GM23338 (cell line): ENCODE measurements at regions not wholly inside any gene's neighbourhood (a gene's known extent, or its start where the extent isn't known, plus 50 kb on each side); places are given as distances from the start of the nearest gene placed in this dataset.
"Not testable (repeated sequence)": the region's sequence is repeated elsewhere in the genome, so short reads cannot be mapped to it uniquely, and the experiment has no call there.

Source experiments
- ATAC-seq: fragments of 200-7000 bp; cut with Tn5 transposase; 3 replicates; pipeline ENCODE4 v1.9.1; 2020
- DNase-seq: peaks from one replicate; pipeline ENCODE4 v3.0.0-alpha.2; 2015; ENCODE audit warnings: low spot score
- H2AFZ ChIP-seq: fragments of 200-600 bp; sonication (generic); 2 replicates; pipeline ENCODE4 v1.8.0; 2016; ENCODE audit warnings: antibody characterized with exemption, mild to moderate bottlenecking, moderate library complexity
- H3F3A ChIP-seq: fragments of 200-600 bp; sonication (generic); replicated peaks from 2 replicates; pipeline ENCODE4 v1.8.0; 2017; ENCODE audit warnings: antibody characterized with exemption, mixed run types, low read depth
- H3K27ac ChIP-seq: fragments of 200-600 bp; sonication (generic); 2 replicates; pipeline ENCODE4 v1.6.1; 2016; ENCODE audit warnings: low read depth
- H3K27me3 ChIP-seq: fragments of 200-600 bp; sonication (generic); 2 replicates; pipeline ENCODE4 v1.8.0; 2016; ENCODE audit warnings: mild to moderate bottlenecking, mixed run types, moderate library complexity; ENCODE audit not compliant: insufficient read depth
- H3K36me3 ChIP-seq: fragments of 200-600 bp; sonication (generic); 2 replicates; pipeline ENCODE4 v1.8.0; 2016; ENCODE audit warnings: mild to moderate bottlenecking; ENCODE audit not compliant: insufficient read depth
- H3K4me1 ChIP-seq: fragments of 200-600 bp; sonication (generic); 2 replicates; pipeline ENCODE4 v1.8.0; 2016; ENCODE audit warnings: mild to moderate bottlenecking, moderate library complexity; ENCODE audit not compliant: insufficient read depth
- H3K4me2 ChIP-seq: fragments of 200-600 bp; sonication (generic); 2 replicates; pipeline ENCODE4 v1.7.1; 2017; ENCODE audit warnings: mixed run types
- H3K4me3 ChIP-seq: fragments of 200-600 bp; sonication (generic); 2 replicates; pipeline ENCODE4 v1.6.1; 2016; ENCODE audit warnings: mixed run types
- H3K79me2 ChIP-seq: fragments of 200-600 bp; sonication (generic); replicated peaks from 2 replicates; pipeline ENCODE4 v1.8.0; 2017; ENCODE audit warnings: mild to moderate bottlenecking; ENCODE audit not compliant: insufficient read depth
- H3K9me2 ChIP-seq: fragments of 200-600 bp; sonication (generic); 2 replicates; pipeline ENCODE4 v1.8.0; 2017; ENCODE audit not compliant: insufficient read depth
- H4K20me1 ChIP-seq: fragments of 200-600 bp; sonication (generic); replicated peaks from 2 replicates; pipeline ENCODE4 v1.8.0; 2017; ENCODE audit warnings: mild to moderate bottlenecking; ENCODE audit not compliant: insufficient read depth
- H3K27ac Mint-ChIP-seq: 2 replicates; pipeline ENCODE4 v1.8.0; 2020; ENCODE audit warnings: inconsistent platforms, mild to moderate bottlenecking, moderate library complexity, mixed read lengths
- H3K27me3 Mint-ChIP-seq: 3 replicates; pipeline ENCODE4 v1.8.0; 2022; ENCODE audit warnings: low read depth, mild to moderate bottlenecking, moderate library complexity, mixed read lengths, inconsistent platforms; ENCODE audit not compliant: insufficient read depth, poor library complexity
- H3K36me3 Mint-ChIP-seq: 3 replicates; pipeline ENCODE4 v1.8.0; 2021; ENCODE audit warnings: low read depth, mild to moderate bottlenecking, inconsistent platforms, moderate library complexity, mixed read lengths
- H3K4me1 Mint-ChIP-seq: 3 replicates; pipeline ENCODE4 v1.8.0; 2020; ENCODE audit warnings: mild to moderate bottlenecking, inconsistent platforms, mixed read lengths
- H3K4me3 Mint-ChIP-seq: 3 replicates; pipeline ENCODE4 v1.8.0; 2021; ENCODE audit warnings: moderate library complexity, mild to moderate bottlenecking, inconsistent platforms, mixed read lengths
- H3K9me3 Mint-ChIP-seq: 3 replicates; pipeline ENCODE4 v1.8.0; 2020; ENCODE audit warnings: moderate library complexity, mild to moderate bottlenecking, inconsistent platforms, mixed read lengths
- NANOG ChIP-seq: IDR thresholded peaks from 2 replicates; pipeline ENCODE4 v1.6.1; 2016; ENCODE audit warnings: antibody characterized with exemption, borderline replicate concordance
- TF ChIP-seq, protein P1 (sequence below): fragments of 250-450 bp; sonication (Bioruptor Pico); IDR thresholded peaks from 2 replicates; pipeline ENCODE4 v1.5.0; 2020; ENCODE audit warnings: mild to moderate bottlenecking, moderate library complexity

DNA sequence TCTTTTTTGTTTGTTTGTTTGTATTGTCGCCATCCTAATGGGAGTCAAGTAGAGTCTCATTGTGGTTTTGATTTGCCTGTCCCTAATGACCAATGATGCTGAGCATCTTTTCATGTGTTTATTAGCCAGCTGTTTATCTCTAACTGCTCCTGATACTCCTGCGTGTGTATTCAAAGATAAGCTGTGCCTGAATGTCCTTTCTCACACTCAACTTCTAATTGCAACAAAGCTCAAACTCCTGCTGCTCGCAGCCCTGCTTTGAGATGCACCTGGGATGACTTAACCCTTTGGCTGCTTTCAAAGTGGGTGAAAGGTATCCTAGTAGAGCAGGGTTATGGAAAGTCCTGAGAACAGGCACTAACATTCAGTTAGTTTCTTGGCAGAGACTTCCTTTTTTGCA is 199.6 kb downstream of the BCL2L11 start:
- not testable (repeated sequence) for H3K4me3 Mint-ChIP-seq, H3K4me1 ChIP-seq
- TF ChIP-seq NANOG: peak; percentile 75
- TF ChIP-seq, protein P1, sequence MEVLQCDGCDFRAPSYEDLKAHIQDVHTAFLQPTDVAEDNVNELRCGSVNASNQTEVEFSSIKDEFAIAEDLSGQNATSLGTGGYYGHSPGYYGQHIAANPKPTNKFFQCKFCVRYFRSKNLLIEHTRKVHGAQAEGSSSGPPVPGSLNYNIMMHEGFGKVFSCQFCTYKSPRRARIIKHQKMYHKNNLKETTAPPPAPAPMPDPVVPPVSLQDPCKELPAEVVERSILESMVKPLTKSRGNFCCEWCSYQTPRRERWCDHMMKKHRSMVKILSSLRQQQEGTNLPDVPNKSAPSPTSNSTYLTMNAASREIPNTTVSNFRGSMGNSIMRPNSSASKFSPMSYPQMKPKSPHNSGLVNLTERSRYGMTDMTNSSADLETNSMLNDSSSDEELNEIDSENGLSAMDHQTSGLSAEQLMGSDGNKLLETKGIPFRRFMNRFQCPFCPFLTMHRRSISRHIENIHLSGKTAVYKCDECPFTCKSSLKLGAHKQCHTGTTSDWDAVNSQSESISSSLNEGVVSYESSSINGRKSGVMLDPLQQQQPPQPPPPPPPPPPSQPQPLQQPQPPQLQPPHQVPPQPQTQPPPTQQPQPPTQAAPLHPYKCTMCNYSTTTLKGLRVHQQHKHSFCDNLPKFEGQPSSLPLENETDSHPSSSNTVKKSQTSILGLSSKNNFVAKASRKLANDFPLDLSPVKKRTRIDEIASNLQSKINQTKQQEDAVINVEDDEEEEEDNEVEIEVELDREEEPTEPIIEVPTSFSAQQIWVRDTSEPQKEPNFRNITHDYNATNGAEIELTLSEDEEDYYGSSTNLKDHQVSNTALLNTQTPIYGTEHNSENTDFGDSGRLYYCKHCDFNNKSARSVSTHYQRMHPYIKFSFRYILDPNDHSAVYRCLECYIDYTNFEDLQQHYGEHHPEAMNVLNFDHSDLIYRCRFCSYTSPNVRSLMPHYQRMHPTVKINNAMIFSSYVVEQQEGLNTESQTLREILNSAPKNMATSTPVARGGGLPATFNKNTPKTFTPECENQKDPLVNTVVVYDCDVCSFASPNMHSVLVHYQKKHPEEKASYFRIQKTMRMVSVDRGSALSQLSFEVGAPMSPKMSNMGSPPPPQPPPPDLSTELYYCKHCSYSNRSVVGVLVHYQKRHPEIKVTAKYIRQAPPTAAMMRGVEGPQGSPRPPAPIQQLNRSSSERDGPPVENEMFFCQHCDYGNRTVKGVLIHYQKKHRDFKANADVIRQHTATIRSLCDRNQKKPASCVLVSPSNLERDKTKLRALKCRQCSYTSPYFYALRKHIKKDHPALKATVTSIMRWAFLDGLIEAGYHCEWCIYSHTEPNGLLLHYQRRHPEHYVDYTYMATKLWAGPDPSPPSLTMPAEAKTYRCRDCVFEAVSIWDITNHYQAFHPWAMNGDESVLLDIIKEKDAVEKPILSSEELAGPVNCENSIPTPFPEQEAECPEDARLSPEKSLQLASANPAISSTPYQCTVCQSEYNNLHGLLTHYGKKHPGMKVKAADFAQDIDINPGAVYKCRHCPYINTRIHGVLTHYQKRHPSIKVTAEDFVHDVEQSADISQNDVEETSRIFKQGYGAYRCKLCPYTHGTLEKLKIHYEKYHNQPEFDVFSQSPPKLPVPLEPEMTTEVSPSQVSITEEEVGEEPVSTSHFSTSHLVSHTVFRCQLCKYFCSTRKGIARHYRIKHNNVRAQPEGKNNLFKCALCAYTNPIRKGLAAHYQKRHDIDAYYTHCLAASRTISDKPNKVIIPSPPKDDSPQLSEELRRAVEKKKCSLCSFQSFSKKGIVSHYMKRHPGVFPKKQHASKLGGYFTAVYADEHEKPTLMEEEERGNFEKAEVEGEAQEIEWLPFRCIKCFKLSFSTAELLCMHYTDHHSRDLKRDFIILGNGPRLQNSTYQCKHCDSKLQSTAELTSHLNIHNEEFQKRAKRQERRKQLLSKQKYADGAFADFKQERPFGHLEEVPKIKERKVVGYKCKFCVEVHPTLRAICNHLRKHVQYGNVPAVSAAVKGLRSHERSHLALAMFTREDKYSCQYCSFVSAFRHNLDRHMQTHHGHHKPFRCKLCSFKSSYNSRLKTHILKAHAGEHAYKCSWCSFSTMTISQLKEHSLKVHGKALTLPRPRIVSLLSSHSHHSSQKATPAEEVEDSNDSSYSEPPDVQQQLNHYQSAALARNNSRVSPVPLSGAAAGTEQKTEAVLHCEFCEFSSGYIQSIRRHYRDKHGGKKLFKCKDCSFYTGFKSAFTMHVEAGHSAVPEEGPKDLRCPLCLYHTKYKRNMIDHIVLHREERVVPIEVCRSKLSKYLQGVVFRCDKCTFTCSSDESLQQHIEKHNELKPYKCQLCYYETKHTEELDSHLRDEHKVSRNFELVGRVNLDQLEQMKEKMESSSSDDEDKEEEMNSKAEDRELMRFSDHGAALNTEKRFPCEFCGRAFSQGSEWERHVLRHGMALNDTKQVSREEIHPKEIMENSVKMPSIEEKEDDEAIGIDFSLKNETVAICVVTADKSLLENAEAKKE: peak; percentile 60; the same call in 1 of the 2 replicates

DNA sequence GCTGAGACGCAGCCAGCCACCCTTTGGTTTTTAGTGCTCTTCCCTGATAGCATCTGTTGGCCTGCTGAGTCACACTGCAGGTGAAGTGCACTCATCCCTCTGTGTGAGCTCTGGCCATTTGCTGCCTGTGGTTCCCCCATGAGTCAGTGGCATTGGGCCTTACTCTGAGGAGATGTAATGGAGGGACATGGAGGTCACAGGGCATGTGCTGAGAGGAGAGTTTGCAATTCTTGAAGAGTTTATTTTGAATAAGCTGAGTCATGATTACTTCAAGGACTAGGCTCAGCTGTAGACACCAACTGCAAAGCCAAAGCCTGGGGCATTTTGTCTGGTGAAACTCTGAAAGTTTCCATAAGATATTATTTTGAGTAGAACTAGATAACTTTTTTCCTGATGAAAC is 200.3 kb downstream of the BCL2L11 start:
- H3K4me1 Mint-ChIP-seq: not testable (repeated sequence)
- peak; percentile 42 for ATAC-seq

More for the DNA sequence above, 199.6 kb downstream of the BCL2L11 start:
- not testable (repeated sequence) for H3K27ac Mint-ChIP-seq, H3K36me3 Mint-ChIP-seq, H3K36me3 ChIP-seq, H3K9me2 ChIP-seq, H3K27me3 ChIP-seq, H3K9me3 Mint-ChIP-seq, H2AFZ ChIP-seq, H3K79me2 ChIP-seq, H3F3A ChIP-seq, H3K4me3 ChIP-seq, H3K4me1 Mint-ChIP-seq, H3K27ac ChIP-seq, H3K4me2 ChIP-seq, H4K20me1 ChIP-seq, H3K27me3 Mint-ChIP-seq
- ATAC-seq: peak; percentile 90
- peak; percentile 26 for DNase-seq

DNA sequence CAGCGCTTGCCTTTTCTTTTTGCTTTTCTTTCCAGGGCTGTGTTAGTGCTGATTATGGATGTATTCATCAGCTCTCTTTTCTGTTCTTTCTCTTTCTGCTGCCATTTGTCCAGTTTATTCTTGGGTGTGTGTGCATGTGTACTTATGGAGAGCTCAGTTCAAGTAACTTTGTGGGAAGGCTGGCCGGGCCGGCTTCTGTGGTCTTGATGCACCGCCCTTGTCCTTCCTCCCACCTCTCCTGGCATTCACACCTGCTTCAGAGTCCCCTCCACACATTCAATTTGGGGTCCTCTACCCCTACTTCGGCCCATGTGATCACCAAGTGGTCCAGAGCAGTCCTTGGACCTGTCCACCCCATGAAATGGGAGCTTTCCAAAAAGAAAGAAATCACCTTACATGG is 202.7 kb downstream of the BCL2L11 start:
- not testable (repeated sequence) for H3K4me1 ChIP-seq, H3K27me3 Mint-ChIP-seq, H3K79me2 ChIP-seq, DNase-seq, H3K27me3 ChIP-seq, H3K27ac Mint-ChIP-seq, H4K20me1 ChIP-seq, H3F3A ChIP-seq, H3K36me3 ChIP-seq, H3K9me3 Mint-ChIP-seq, H3K4me2 ChIP-seq, H3K36me3 Mint-ChIP-seq, ATAC-seq, H3K4me3 ChIP-seq, H3K4me3 Mint-ChIP-seq, H3K9me2 ChIP-seq, H2AFZ ChIP-seq, H3K4me1 Mint-ChIP-seq, H3K27ac ChIP-seq

More for the DNA sequence above, 200.3 kb downstream of the BCL2L11 start:
- not testable (repeated sequence) for H3K27me3 ChIP-seq, H3K4me1 ChIP-seq, H3K27ac ChIP-seq, DNase-seq, H3K36me3 ChIP-seq, H3K27ac Mint-ChIP-seq, H2AFZ ChIP-seq, H3K4me3 Mint-ChIP-seq, H3F3A ChIP-seq, H3K79me2 ChIP-seq, H4K20me1 ChIP-seq, H3K36me3 Mint-ChIP-seq, H3K4me3 ChIP-seq, H3K9me3 Mint-ChIP-seq, H3K27me3 Mint-ChIP-seq, H3K4me2 ChIP-seq, H3K9me2 ChIP-seq

DNA sequence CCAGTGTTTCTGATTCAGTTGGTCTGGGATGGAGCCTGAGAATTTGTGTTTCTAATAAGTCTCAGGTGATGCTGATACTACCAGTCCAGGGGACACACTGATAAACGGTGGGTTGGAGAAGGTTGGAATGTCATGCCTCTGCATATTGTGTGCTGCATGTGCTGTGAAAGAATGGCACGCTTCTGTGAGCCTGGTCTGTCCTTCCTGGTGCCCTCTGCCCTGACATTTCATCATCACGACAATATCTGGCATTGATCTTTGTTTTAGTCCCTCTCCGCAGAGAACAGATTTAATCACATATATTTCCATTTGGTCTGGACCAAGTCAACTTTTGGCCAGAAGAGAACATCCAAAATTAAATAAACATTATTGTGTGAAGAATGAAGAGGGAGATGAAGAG is 207.0 kb downstream of the BCL2L11 start:
- not testable (repeated sequence) for DNase-seq, H3K4me2 ChIP-seq, H3K27ac Mint-ChIP-seq, H3K4me3 Mint-ChIP-seq, H3K36me3 Mint-ChIP-seq, H3K79me2 ChIP-seq, H3K36me3 ChIP-seq, H3K4me3 ChIP-seq, H3K4me1 ChIP-seq, H4K20me1 ChIP-seq, H3K27me3 ChIP-seq, H3K27me3 Mint-ChIP-seq, H3K9me2 ChIP-seq, H2AFZ ChIP-seq, ATAC-seq, H3F3A ChIP-seq, H3K27ac ChIP-seq, H3K4me1 Mint-ChIP-seq, H3K9me3 Mint-ChIP-seq

DNA sequence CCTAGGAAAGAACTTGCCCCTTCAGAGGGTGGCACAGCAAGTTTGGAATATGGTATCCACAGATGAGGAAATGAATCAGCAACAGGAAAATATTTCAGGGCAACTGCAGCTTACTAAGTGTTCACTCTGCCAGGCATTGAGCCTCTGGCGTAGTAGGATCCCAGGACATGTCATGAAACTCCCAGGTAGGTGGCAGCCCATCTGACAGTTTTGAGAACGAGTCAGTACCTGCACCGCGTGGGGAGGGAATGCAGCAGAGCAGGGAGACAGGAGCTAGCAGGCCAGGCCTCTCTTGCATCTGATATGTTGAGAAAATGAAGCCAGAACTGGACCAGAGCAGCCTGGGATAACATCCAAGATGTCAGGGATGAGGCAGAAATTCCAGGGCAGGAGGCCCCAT is 208.6 kb downstream of the BCL2L11 start:
- not testable (repeated sequence) for H3K4me1 ChIP-seq, H3K4me1 Mint-ChIP-seq, H3K9me3 Mint-ChIP-seq, H3K27ac Mint-ChIP-seq, H3K27me3 ChIP-seq, H3K4me2 ChIP-seq, H2AFZ ChIP-seq, H4K20me1 ChIP-seq, H3K4me3 ChIP-seq, DNase-seq, H3K27ac ChIP-seq, H3K9me2 ChIP-seq, H3K27me3 Mint-ChIP-seq, H3F3A ChIP-seq, H3K36me3 ChIP-seq, H3K4me3 Mint-ChIP-seq, ATAC-seq, H3K36me3 Mint-ChIP-seq, H3K79me2 ChIP-seq
